ENCODE measurements at regions not wholly inside any gene's neighbourhood (a gene's known extent, or its start where the extent isn't known, plus 50 kb on each side); places are given as distances from the start of the nearest gene placed in this dataset.

DNA sequence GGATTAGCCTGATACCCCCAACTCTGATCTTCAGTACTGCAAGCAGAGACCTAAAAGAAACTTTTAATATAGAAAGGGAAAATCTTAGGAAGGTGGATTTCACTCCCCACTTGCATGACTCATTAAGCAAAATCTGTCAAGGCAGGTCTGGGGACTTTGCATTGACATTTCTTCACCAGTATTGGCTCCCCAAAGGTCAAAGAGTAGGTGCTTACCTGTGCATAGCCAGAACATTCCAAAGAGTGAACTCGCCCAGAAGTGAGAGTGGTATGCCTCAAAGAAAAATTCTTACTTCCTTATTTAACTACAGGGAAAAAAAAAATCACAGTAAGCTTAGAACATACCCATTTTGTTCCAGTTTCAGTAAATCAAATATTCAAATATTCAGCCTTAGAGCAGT, 140.9 kb upstream of the TP63 start:
- TF ChIP-seq POLR2AphosphoS5 (IDR thresholded peaks at IDR 0.05; ENCODE audit: low read depth, low read length): no peak
- DNase-seq (ENCODE audit: insufficient read length) (no peak), FAIRE-seq (no peak)

DNA sequence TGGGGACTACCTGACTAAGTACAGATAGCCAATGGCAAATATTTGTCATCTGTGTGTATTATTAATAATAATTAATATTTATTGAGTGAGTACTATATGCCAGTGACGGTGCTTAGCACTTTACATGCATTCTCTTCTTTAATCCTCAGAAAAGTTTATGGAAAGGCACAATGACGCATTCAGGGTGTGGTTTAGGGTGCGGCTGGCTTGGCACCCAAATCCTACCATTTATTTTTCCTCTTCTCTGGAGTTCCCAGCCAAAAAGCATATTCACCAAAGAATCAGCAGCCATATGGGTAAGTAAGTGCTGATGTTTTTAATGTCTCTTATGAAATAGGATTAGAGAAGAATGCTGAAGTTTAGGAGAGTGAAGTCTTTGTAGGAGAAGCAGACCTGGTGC, 140.4 kb upstream of the TP63 start:
- TF ChIP-seq POLR2AphosphoS5 (IDR thresholded peaks at IDR 0.05; ENCODE audit: low read depth, low read length) (no peak), POLR2A (IDR thresholded peaks at IDR 0.05; ENCODE audit: low read depth, low read length) (no peak)
- DNase-seq (ENCODE audit: insufficient read length): no peak
- no peak for FAIRE-seq

DNA sequence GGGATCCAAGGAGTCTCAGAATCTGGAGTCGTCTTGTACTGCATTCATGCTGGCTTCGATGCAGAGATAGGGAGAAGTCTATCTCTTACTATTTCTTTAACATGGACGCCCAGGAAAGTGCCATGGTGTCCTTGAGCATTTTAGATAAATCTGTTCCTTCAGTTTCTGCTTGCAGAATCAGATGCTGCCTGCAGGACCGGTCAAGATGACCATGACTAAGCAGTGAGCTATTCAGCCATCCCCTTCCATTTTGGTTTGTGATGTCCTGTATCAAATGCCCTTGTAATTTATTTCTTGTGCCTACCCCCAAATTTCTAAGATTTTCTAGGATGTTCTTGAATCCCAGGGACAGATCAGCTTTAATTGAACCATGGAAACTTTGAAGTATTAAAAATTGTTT, 139.4 kb upstream of the TP63 start:
- FAIRE-seq (no peak), DNase-seq (ENCODE audit: insufficient read length) (no peak)
- TF ChIP-seq POLR2AphosphoS5 (IDR thresholded peaks at IDR 0.05; ENCODE audit: low read depth, low read length): no peak
- no peak for TF ChIP-seq TAF1 (IDR thresholded peaks at IDR 0.05; ENCODE audit: borderline replicate concordance, low read depth, low read length)
- TF ChIP-seq POLR2A (IDR thresholded peaks at IDR 0.05; ENCODE audit: low read depth, low read length): no peak

DNA sequence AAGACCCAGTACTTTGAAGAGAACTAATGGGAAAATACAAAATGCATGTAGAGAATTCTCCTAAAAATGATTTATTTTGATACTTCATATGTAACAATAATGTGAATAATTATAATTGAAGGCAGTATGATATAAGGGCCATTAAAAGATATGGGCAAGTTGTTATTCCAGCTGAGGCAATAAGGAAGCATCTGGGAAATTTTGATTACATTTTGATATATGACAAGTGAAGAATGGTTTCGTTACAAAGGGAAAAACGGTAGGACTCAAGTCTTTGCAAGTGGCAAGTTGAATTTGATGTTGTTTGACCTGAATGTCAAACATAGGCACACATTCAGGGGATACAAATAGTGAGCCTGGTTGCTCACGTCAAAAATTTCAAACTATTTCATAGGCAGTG, 137.9 kb upstream of the TP63 start:
- DNase-seq (ENCODE audit: insufficient read length): no peak
- no peak for TF ChIP-seq POLR2AphosphoS5 (IDR thresholded peaks at IDR 0.05; ENCODE audit: low read depth, low read length)
- no peak for TF ChIP-seq POLR2A (IDR thresholded peaks at IDR 0.05; ENCODE audit: low read depth, low read length)
- FAIRE-seq: no peak

DNA sequence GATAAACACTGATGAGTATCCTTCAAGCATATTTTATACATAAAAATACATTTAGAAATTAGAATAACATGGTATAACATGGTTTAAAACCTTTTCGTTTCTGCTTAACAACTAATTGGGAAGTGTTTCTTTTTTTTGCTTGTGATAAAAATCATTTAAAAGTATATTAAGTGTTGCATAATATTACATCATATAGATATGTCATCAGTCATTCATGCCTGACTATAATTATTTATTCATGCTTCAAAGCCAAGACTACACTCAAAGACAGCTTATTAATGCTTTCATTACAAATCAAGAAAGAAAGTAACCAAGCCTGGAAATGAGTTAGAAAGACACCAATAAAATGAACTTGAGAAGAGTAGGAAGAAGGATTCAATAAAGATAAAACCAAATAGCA, 136.6 kb upstream of the TP63 start:
- DNase-seq (ENCODE audit: insufficient read length) (no peak), FAIRE-seq (no peak)
- TF ChIP-seq POLR2AphosphoS5 (IDR thresholded peaks at IDR 0.05; ENCODE audit: low read depth, low read length) (no peak), TAF1 (IDR thresholded peaks at IDR 0.05; ENCODE audit: borderline replicate concordance, low read depth, low read length) (no peak), POLR2A (IDR thresholded peaks at IDR 0.05; ENCODE audit: low read depth, low read length) (no peak)

DNA sequence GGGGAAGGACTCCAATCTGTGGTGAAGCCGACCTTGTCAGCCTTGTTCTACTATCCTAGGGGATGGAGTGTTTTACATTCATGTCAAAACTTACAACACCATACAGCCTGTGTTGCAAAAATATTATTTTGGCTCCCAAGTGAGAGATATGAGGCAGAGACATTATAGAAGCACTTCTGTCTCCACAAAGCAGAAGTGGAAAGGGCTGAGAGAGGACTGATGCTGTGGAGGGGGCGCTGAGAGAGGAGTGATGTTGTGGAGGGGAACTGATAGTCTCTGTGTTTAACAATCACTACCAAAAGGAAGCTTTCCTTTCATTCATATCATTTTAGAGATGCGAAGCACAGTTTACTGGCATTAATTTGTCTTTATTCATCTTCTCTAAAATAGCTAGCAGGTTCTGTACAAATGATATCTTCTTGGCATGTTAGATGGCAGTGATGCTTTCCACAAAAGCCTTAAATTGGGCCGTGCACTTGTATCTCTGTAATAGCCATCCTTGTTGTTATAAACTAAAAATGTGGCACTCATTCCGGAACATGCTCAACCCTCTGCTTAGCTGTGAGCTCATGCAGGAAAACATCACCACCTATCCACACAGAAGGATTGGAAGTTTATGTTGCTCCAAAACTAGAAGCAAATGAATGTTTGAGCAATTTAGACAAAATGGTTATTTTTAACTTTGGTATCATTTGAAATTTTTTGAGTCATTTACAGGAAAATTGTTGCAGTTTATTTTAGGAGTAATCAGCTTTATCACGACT, 134.6 kb upstream of the TP63 start:
- DNase-seq (ENCODE audit: insufficient read length) (no peak), FAIRE-seq (no peak)
- no peak for TF ChIP-seq TAF1 (IDR thresholded peaks at IDR 0.05; ENCODE audit: borderline replicate concordance, low read depth, low read length)
- TF ChIP-seq POLR2A (IDR thresholded peaks at IDR 0.05; ENCODE audit: low read depth, low read length): no peak
- no peak for TF ChIP-seq POLR2AphosphoS5 (IDR thresholded peaks at IDR 0.05; ENCODE audit: low read depth, low read length)

DNA sequence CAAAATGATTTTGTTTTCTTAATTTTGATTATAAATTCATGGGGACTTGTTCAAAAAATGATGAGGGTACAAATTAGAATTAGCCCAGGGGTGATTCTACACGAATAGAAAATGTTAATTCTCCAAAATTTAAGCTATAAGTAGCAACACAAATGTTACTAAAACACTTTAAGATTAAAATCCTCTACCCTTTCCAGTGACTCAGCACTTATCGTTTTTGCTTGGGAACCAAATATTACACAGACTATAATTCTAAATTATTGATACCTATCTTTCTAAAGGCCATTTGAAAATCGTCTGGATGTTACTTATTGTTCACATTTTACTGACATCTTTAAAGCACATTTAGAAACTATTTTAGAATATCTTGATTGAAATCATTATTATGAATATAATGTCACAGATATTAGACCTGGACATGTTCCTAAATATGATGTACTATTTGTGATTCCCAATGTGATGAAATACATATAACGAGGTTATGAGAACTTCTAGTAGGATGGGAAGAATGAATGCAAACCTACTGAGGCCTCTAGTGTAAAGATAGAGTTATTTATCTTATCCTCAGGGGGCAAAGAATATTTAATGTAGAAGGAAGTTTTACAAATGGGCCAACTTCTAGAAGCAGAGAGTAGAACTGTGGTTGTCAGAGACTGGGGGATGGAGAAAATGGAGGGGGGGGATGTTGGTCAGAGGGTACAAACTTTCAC, 132.0 kb upstream of the TP63 start:
- DNase-seq (ENCODE audit: insufficient read length) (no peak), FAIRE-seq (no peak)
- TF ChIP-seq TAF1 (IDR thresholded peaks at IDR 0.05; ENCODE audit: borderline replicate concordance, low read depth, low read length) (no peak), POLR2A (IDR thresholded peaks at IDR 0.05; ENCODE audit: low read depth, low read length) (no peak), POLR2AphosphoS5 (IDR thresholded peaks at IDR 0.05; ENCODE audit: low read depth, low read length) (no peak)

DNA sequence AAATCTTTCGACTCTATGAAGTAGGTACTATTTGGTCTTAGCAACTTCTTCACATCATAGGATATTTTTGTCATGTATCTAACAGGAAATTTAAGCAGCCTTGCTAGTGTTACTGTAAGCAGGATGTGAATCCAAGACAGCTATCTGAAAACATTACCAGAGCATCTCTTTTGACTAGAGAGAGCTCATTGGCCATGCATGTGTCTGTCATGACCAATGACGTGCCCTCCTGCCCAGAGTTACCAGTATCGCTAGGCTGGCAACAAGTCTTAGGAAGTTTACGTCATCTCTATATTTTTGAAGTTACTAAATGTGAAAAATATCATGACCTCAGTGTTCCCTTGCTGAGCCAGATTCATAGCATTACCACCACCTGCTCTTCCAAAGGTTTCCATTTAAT, 130.9 kb upstream of the TP63 start:
- no peak for DNase-seq (ENCODE audit: insufficient read length)
- FAIRE-seq: no peak
- TF ChIP-seq POLR2A (IDR thresholded peaks at IDR 0.05; ENCODE audit: low read depth, low read length) (no peak), POLR2AphosphoS5 (IDR thresholded peaks at IDR 0.05; ENCODE audit: low read depth, low read length) (no peak), TAF1 (IDR thresholded peaks at IDR 0.05; ENCODE audit: borderline replicate concordance, low read depth, low read length) (no peak)

DNA sequence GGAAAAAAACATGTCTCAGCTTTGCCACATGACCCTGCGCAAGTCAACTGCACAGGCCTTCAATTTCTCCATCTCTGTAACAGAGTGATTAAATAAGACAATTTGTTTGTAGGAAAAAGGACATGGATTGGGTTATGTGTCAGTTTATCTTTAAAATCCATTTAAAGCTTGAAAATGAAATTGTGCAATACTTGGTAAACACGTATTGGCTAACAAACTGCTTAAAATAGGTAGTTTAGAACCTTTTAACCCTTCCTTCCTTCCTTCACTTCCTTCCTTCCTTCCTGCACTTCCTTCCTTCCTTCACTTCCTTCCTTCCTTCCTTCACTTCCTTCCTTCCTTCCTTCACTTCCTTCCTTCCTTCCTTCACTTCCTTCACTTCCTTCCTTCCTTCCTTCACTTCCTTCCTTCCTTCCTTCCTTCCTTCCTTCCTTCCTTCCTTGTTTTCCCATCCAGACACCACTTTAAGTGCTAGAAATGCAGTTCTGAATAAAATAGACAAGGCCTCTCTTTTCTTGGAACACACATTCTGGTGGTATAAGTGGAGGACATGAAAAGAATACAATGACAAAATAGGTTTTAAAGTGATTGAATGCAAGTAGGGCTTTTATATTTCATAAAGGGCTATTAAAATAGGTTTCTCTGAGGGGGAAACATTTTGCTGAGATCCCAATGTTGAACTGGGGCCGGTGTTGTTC, 130.2 kb upstream of the TP63 start:
- FAIRE-seq (no peak), DNase-seq (ENCODE audit: insufficient read length) (no peak)
- TF ChIP-seq POLR2AphosphoS5 (IDR thresholded peaks at IDR 0.05; ENCODE audit: low read depth, low read length) (no peak), TAF1 (IDR thresholded peaks at IDR 0.05; ENCODE audit: borderline replicate concordance, low read depth, low read length) (no peak), POLR2A (IDR thresholded peaks at IDR 0.05; ENCODE audit: low read depth, low read length) (no peak)

DNA sequence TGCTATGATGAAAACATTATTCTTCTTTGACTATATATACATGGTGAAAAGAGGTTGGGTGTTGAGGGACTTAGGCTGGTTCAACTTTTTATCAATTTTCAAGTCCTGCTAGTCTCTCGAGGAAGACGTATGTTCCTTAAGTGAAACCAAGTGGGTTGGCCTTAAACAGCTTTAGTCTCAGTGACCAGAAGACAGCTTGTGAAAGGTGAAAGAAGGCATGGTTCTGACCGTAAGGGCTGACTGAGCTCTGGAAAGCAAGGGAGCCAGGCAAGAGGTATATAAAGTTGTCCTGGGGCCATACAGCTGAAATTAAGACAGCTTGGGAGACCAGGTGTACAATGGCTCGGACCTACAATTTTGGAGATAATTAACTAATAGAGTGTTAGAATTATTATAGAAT, 128.9 kb upstream of the TP63 start:
- FAIRE-seq (no peak), DNase-seq (ENCODE audit: insufficient read length) (no peak)
- no peak for TF ChIP-seq POLR2AphosphoS5 (IDR thresholded peaks at IDR 0.05; ENCODE audit: low read depth, low read length)

DNA sequence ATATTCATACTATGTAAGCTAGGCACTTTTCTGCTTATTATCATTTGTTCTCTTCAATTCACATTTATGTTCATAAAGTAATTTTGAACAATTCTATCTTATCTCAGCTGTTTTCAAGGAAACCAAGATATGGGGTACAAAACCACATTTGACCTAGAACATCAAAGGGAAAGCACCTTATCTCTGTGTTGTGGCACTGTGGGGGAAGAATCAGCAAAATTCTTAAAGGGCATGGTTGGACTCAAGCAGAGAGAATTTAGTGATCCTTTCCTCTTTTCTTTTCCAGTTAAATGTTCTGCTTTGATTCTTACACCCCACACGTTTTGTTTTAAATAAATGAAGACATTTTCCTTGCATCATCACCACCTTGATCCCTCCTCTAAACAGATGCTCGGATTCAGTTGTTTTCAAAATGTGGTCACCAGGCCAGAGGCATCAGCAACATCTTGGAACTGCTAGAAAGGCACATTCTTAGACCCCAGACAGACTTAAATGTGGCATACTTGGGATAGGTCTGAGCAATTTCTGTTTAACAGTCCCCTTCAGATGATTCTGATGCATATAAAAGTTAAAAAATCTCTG, 128.4 kb upstream of the TP63 start:
- no peak for TF ChIP-seq TAF1 (IDR thresholded peaks at IDR 0.05; ENCODE audit: borderline replicate concordance, low read depth, low read length)
- no peak for TF ChIP-seq POLR2AphosphoS5 (IDR thresholded peaks at IDR 0.05; ENCODE audit: low read depth, low read length)
- no peak for TF ChIP-seq POLR2A (IDR thresholded peaks at IDR 0.05; ENCODE audit: low read depth, low read length)
- peak; percentile 50 for FAIRE-seq

DNA sequence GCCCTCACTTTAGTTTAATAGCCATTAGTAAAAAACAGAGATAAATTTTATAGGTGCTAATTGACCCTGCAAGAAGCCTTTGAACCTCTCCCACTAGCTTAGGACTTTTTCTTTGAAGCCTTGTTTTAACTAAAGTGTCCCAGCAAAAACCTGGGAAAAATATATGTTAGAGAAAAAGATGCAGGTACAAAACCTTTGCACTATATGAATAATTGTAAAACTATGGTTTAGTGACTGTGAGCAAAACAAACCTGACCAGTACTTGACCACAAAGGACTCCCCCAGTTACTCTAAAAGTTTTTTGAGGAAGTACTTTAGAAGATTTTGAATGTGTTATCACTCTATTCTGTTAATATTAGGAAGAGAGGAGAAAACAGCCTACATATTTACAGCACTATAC, 123.3 kb upstream of the TP63 start:
- no peak for DNase-seq (ENCODE audit: insufficient read length)
- TF ChIP-seq TAF1 (IDR thresholded peaks at IDR 0.05; ENCODE audit: borderline replicate concordance, low read depth, low read length) (no peak), POLR2A (IDR thresholded peaks at IDR 0.05; ENCODE audit: low read depth, low read length) (no peak), POLR2AphosphoS5 (IDR thresholded peaks at IDR 0.05; ENCODE audit: low read depth, low read length) (no peak)

More for the DNA sequence above, 128.4 kb upstream of the TP63 start:
- DNase-seq (ENCODE audit: insufficient read length): no peak

More for the DNA sequence above, 123.3 kb upstream of the TP63 start:
- peak; percentile 83 for FAIRE-seq

Measured in GM12892 (cell line).